ENCODE measurements at regions not wholly inside any gene's neighbourhood (a gene's known extent, or its start where the extent isn't known, plus 50 kb on each side); places are given as distances from the start of the nearest gene placed in this dataset.

- H3K9ac ChIP-seq (ENCODE audit: low read length): no peak overlapping the region
- no peaks in the 10 kb centered on the region for H3K79me1 ChIP-seq (ENCODE audit: low read length)
- H3K9me3 ChIP-seq (ENCODE audit: insufficient read depth, low read depth, low read length): no peaks in the 10 kb centered on the region
- H3K23ac ChIP-seq (ENCODE audit: low read length): no peak overlapping the region
- no peak overlapping the region for H4K12ac ChIP-seq (ENCODE audit: low read depth, low read length)
- no peak overlapping the region for H4K91ac ChIP-seq (ENCODE audit: low read depth, low read length)
- H2BK120ac ChIP-seq (ENCODE audit: insufficient read depth, low read length, poor library complexity): no peak overlapping the region
- H2BK12ac ChIP-seq (ENCODE audit: low read length): no peak overlapping the region
- H4K8ac ChIP-seq (ENCODE audit: low read depth, low read length): no peak overlapping the region
- no peaks in the 10 kb centered on the region for H3K36me3 ChIP-seq (ENCODE audit: control insufficient read depth in 1 of 2, insufficient read depth in 2 of 2, low read length in 2 of 2)
- H2AFZ ChIP-seq (ENCODE audit: insufficient read depth, low read length, poor library complexity): no peak overlapping the region
- WGBS (ENCODE audit: extremely low coverage, insufficient coverage, insufficient read length): no CpG with 5 or more reads among the region's 2 CpGs
- no peak overlapping the region for H2AK5ac ChIP-seq (ENCODE audit: low read length)
- no peaks in the 10 kb centered on the region for H3K79me2 ChIP-seq (ENCODE audit: control insufficient read depth, insufficient read depth, low read length, poor library complexity)
- no peak overlapping the region for H2BK5ac ChIP-seq (ENCODE audit: low read depth, low read length, poor library complexity)
- no peak overlapping the region for H3K4ac ChIP-seq (ENCODE audit: low read depth, low read length)
- H3K14ac ChIP-seq (ENCODE audit: low read length): no peak overlapping the region
- no peaks in the 10 kb centered on the region for H3K27me3 ChIP-seq (ENCODE audit: insufficient read depth, low read length)
- H3K27ac ChIP-seq (ENCODE audit: low read depth, low read length): no peak overlapping the region
- no peak overlapping the region for H3K4me3 ChIP-seq (ENCODE audit: low read depth, low read length)
- no peak overlapping the region for H3K18ac ChIP-seq (ENCODE audit: low read length)
- no peak for DNase-seq
- no peak overlapping the region for H3K4me2 ChIP-seq (ENCODE audit: low read length)
- H3K4me1 ChIP-seq (ENCODE audit: control insufficient read depth in 1 of 2, insufficient read depth in 2 of 2, low read length in 2 of 2): no peaks in the 10 kb centered on the region
Observed at GRCh38 chr21:20667931-20668330, 330.3 kb upstream of the NCAM2 start.

GRCh38 chr21:20685475-20685874 is 312.7 kb upstream of the NCAM2 start:
- no peak overlapping the region for H3K4ac ChIP-seq (ENCODE audit: low read depth, low read length)
- WGBS (ENCODE audit: extremely low coverage, insufficient coverage, insufficient read length): no CpG with 5 or more reads among the region's 1 CpG

GRCh38 chr21:20698585-20698984 is 299.6 kb upstream of the NCAM2 start:
- Histone ChIP-seq H3K79me2 (ENCODE audit: control insufficient read depth, insufficient read depth, low read length, poor library complexity) (no peaks in the 10 kb centered on the region), H2BK120ac (ENCODE audit: insufficient read depth, low read length, poor library complexity) (no peak overlapping the region), H3K9me3 (ENCODE audit: insufficient read depth, low read depth, low read length) (no peaks in the 10 kb centered on the region), H3K9ac (ENCODE audit: low read length) (no peak overlapping the region), H3K14ac (ENCODE audit: low read length) (no peak overlapping the region), H2AFZ (ENCODE audit: insufficient read depth, low read length, poor library complexity) (no peak overlapping the region), H3K27me3 (ENCODE audit: insufficient read depth, low read length) (no peaks in the 10 kb centered on the region), H3K4me3 (ENCODE audit: low read depth, low read length) (no peak overlapping the region), H3K4ac (ENCODE audit: low read depth, low read length) (no peak overlapping the region), H3K36me3 (ENCODE audit: control insufficient read depth in 1 of 2, insufficient read depth in 2 of 2, low read length in 2 of 2) (no peaks in the 10 kb centered on the region), H2BK5ac (ENCODE audit: low read depth, low read length, poor library complexity) (no peak overlapping the region), H2AK5ac (ENCODE audit: low read length) (no peak overlapping the region), H4K91ac (ENCODE audit: low read depth, low read length) (no peak overlapping the region), H3K4me1 (ENCODE audit: control insufficient read depth in 1 of 2, insufficient read depth in 2 of 2, low read length in 2 of 2) (peaks cover 0 to 2% of the 10 kb centered on the region in 2 experiments), H4K12ac (ENCODE audit: low read depth, low read length) (no peak overlapping the region), H3K18ac (ENCODE audit: low read length) (no peak overlapping the region), H2BK12ac (ENCODE audit: low read length) (no peak overlapping the region), H3K27ac (ENCODE audit: low read depth, low read length) (no peak overlapping the region), H3K79me1 (ENCODE audit: low read length) (no peaks in the 10 kb centered on the region), H4K8ac (ENCODE audit: low read depth, low read length) (no peak overlapping the region), H3K23ac (ENCODE audit: low read length) (no peak overlapping the region), H3K4me2 (ENCODE audit: low read length) (no peak overlapping the region)
- WGBS (ENCODE audit: extremely low coverage, insufficient coverage, insufficient read length): no CpG with 5 or more reads among the region's 1 CpG
- no peak for DNase-seq

More at GRCh38 chr21:20685475-20685874, 312.7 kb upstream of the NCAM2 start:
- no peak overlapping the region for H4K12ac ChIP-seq (ENCODE audit: low read depth, low read length)
- H3K14ac ChIP-seq (ENCODE audit: low read length): no peak overlapping the region
- H4K8ac ChIP-seq (ENCODE audit: low read depth, low read length): no peak overlapping the region
- H2BK120ac ChIP-seq (ENCODE audit: insufficient read depth, low read length, poor library complexity): no peak overlapping the region
- no peaks in the 10 kb centered on the region for H3K9me3 ChIP-seq (ENCODE audit: insufficient read depth, low read depth, low read length)
- H3K4me1 ChIP-seq (ENCODE audit: control insufficient read depth in 1 of 2, insufficient read depth in 2 of 2, low read length in 2 of 2): no peaks in the 10 kb centered on the region
- H2BK5ac ChIP-seq (ENCODE audit: low read depth, low read length, poor library complexity): no peak overlapping the region
- no peak overlapping the region for H2BK12ac ChIP-seq (ENCODE audit: low read length)
- no peak overlapping the region for H3K9ac ChIP-seq (ENCODE audit: low read length)
- H3K23ac ChIP-seq (ENCODE audit: low read length): no peak overlapping the region
- DNase-seq: no peak
- no peak overlapping the region for H2AFZ ChIP-seq (ENCODE audit: insufficient read depth, low read length, poor library complexity)
- no peaks in the 10 kb centered on the region for H3K27me3 ChIP-seq (ENCODE audit: insufficient read depth, low read length)
- H4K91ac ChIP-seq (ENCODE audit: low read depth, low read length): no peak overlapping the region
- H3K4me3 ChIP-seq (ENCODE audit: low read depth, low read length): no peak overlapping the region
- no peak overlapping the region for H3K18ac ChIP-seq (ENCODE audit: low read length)
- no peak overlapping the region for H3K4me2 ChIP-seq (ENCODE audit: low read length)
- no peak overlapping the region for H2AK5ac ChIP-seq (ENCODE audit: low read length)
- H3K36me3 ChIP-seq (ENCODE audit: control insufficient read depth in 1 of 2, insufficient read depth in 2 of 2, low read length in 2 of 2): no peaks in the 10 kb centered on the region
- H3K79me2 ChIP-seq (ENCODE audit: control insufficient read depth, insufficient read depth, low read length, poor library complexity): no peaks in the 10 kb centered on the region
- no peaks in the 10 kb centered on the region for H3K79me1 ChIP-seq (ENCODE audit: low read length)
- H3K27ac ChIP-seq (ENCODE audit: low read depth, low read length): no peak overlapping the region

- no peak overlapping the region for H4K12ac ChIP-seq (ENCODE audit: low read depth, low read length)
- H3K36me3 ChIP-seq (ENCODE audit: control insufficient read depth in 1 of 2, insufficient read depth in 2 of 2, low read length in 2 of 2): no peaks in the 10 kb centered on the region
- no peak for DNase-seq
- peaks cover 0 to 2% of the 10 kb centered on the region in 2 experiments for H3K4me1 ChIP-seq (ENCODE audit: control insufficient read depth in 1 of 2, insufficient read depth in 2 of 2, low read length in 2 of 2)
- no peak overlapping the region for H3K9ac ChIP-seq (ENCODE audit: low read length)
- no peaks in the 10 kb centered on the region for H3K9me3 ChIP-seq (ENCODE audit: insufficient read depth, low read depth, low read length)
- no peak overlapping the region for H3K4me3 ChIP-seq (ENCODE audit: low read depth, low read length)
- H3K18ac ChIP-seq (ENCODE audit: low read length): no peak overlapping the region
- no peaks in the 10 kb centered on the region for H3K79me2 ChIP-seq (ENCODE audit: control insufficient read depth, insufficient read depth, low read length, poor library complexity)
- H2AFZ ChIP-seq (ENCODE audit: insufficient read depth, low read length, poor library complexity): no peak overlapping the region
- no peak overlapping the region for H3K23ac ChIP-seq (ENCODE audit: low read length)
- H2BK5ac ChIP-seq (ENCODE audit: low read depth, low read length, poor library complexity): no peak overlapping the region
- H3K4me2 ChIP-seq (ENCODE audit: low read length): no peak overlapping the region
- no peak overlapping the region for H4K91ac ChIP-seq (ENCODE audit: low read depth, low read length)
- no peak overlapping the region for H2AK5ac ChIP-seq (ENCODE audit: low read length)
- H4K8ac ChIP-seq (ENCODE audit: low read depth, low read length): no peak overlapping the region
- WGBS (ENCODE audit: extremely low coverage, insufficient coverage, insufficient read length): no CpG with 5 or more reads among the region's 6 CpGs
- no peak overlapping the region for H2BK120ac ChIP-seq (ENCODE audit: insufficient read depth, low read length, poor library complexity)
- H2BK12ac ChIP-seq (ENCODE audit: low read length): no peak overlapping the region
- no peak overlapping the region for H3K27ac ChIP-seq (ENCODE audit: low read depth, low read length)
- no peaks in the 10 kb centered on the region for H3K27me3 ChIP-seq (ENCODE audit: insufficient read depth, low read length)
- H3K79me1 ChIP-seq (ENCODE audit: low read length): no peaks in the 10 kb centered on the region
- no peak overlapping the region for H3K14ac ChIP-seq (ENCODE audit: low read length)
- H3K4ac ChIP-seq (ENCODE audit: low read depth, low read length): no peak overlapping the region
Observed at GRCh38 chr21:20701235-20701634, 297.0 kb upstream of the NCAM2 start.
